HEK293 (cell line): ENCODE measurements at regions not wholly inside any gene's neighbourhood (a gene's known extent, or its start where the extent isn't known, plus 50 kb on each side); places are given as distances from the start of the nearest gene placed in this dataset.

Source experiments
- CTCF ChIA-PET: fragments of 350-600 bp; formaldehyde crosslinking; extraction: SDS; loops from one replicate; lab custom pipeline; 2021; ENCODE audit warnings: antibody characterized with exemption; lab: Yijun Ruan, JAX
- POLR2A ChIA-PET: fragments of 300-600 bp; formaldehyde crosslinking; extraction: SDS; loops from one replicate; lab custom pipeline; 2020; ENCODE audit warnings: antibody characterized with exemption, inconsistent platforms; lab: Yijun Ruan, JAX
- H3K27ac ChIP-seq: fragments of 200-500 bp; sonication (Bioruptor generic); 2 replicates; pipeline ENCODE4 v1.5.1; 2014; ENCODE audit warnings: low read depth, low read length, control low read depth, inconsistent platforms; ENCODE audit errors: extremely low read depth
- H3K36me3 ChIP-seq, 2 experiments: fragments of 200-500 bp in 1 of 2; sonication (Bioruptor generic) in 1 of 2; 1 replicate in 1 of 2; 2 replicates in 1 of 2; pipeline ENCODE4 v1.5.1; 2014 to 2017; ENCODE audit warnings: inconsistent platforms in 2 of 2, low read length in 2 of 2; ENCODE audit not compliant: control insufficient read depth in 2 of 2, insufficient read depth in 1 of 2
- H3K4me1 ChIP-seq: fragments of 200-500 bp; sonication (Bioruptor generic); 2 replicates; pipeline ENCODE4 v1.5.1; 2014; ENCODE audit warnings: mild to moderate bottlenecking, low read length, inconsistent platforms; ENCODE audit not compliant: control insufficient read depth, insufficient read depth
- H3K4me3 ChIP-seq: 2 replicates; pipeline ENCODE4 v1.5.1; 2011; ENCODE audit warnings: low read depth, mild to moderate bottlenecking, control low read depth, low read length, moderate library complexity
- H3K9me3 ChIP-seq: fragments of 200-500 bp; sonication (Bioruptor generic); 2 replicates; pipeline ENCODE4 v1.5.1; 2014; ENCODE audit warnings: low read depth, low read length, inconsistent platforms; ENCODE audit not compliant: control insufficient read depth, insufficient read depth
- BCL11A ChIP-seq: fragments of 450-650 bp; formaldehyde crosslinking; IDR thresholded peaks from 2 replicates; pipeline ENCODE4 v1.5.1; 2016; ENCODE audit warnings: low read depth, missing biosample characterization, missing genetic modification characterization
- GLI2 ChIP-seq: fragments of 450-650 bp; formaldehyde crosslinking; IDR thresholded peaks from 2 replicates; pipeline ENCODE4; 2017; ENCODE audit warnings: missing biosample characterization, missing genetic modification characterization, low read depth, borderline replicate concordance
- SALL2 ChIP-seq: fragments of 450-650 bp; formaldehyde crosslinking; IDR thresholded peaks from 2 replicates; pipeline ENCODE4 v1.5.0; 2017; ENCODE audit warnings: missing biosample characterization, mild to moderate bottlenecking, missing genetic modification characterization, borderline replicate concordance
- SETDB1 ChIP-seq: IDR thresholded peaks from one replicate; pipeline ENCODE4 v1.6.1; 2017; ENCODE audit warnings: mild to moderate bottlenecking, low read length, moderate library complexity, mixed read lengths; ENCODE audit not compliant: insufficient read length
- TRIM28 ChIP-seq: IDR thresholded peaks from 2 replicates; pipeline ENCODE4 v1.6.1; 2011; ENCODE audit warnings: low read length, control low read depth, borderline replicate concordance
- YY1 ChIP-seq: fragments of 450-650 bp; formaldehyde crosslinking; IDR thresholded peaks from 2 replicates; pipeline ENCODE4 v1.5.1; 2018; ENCODE audit warnings: missing biosample characterization, missing genetic modification characterization
- ZBTB20 ChIP-seq: fragments of 450-650 bp; formaldehyde crosslinking; IDR thresholded peaks from 2 replicates; pipeline ENCODE4 v1.5.1; 2016; ENCODE audit warnings: missing biosample characterization, missing genetic modification characterization
- ZNF121 ChIP-seq: fragments of 450-650 bp; formaldehyde crosslinking; IDR thresholded peaks from 2 replicates; pipeline ENCODE4 v1.5.1; 2016; ENCODE audit warnings: missing biosample characterization, missing genetic modification characterization
- ZNF133 ChIP-seq: fragments of 450-650 bp; formaldehyde crosslinking; IDR thresholded peaks from 2 replicates; pipeline ENCODE4 v1.5.1; 2016; ENCODE audit warnings: missing biosample characterization, missing genetic modification characterization
- ZNF16 ChIP-seq: fragments of 450-650 bp; formaldehyde crosslinking; IDR thresholded peaks from 2 replicates; pipeline ENCODE4 v1.5.1; 2016; ENCODE audit warnings: low read depth, missing biosample characterization, missing genetic modification characterization
- ZNF2 ChIP-seq: fragments of 450-650 bp; formaldehyde crosslinking; IDR thresholded peaks from 2 replicates; pipeline ENCODE4 v1.5.1; 2016; ENCODE audit warnings: missing biosample characterization, missing genetic modification characterization
- ZNF211 ChIP-seq: fragments of 450-650 bp; formaldehyde crosslinking; IDR thresholded peaks from 2 replicates; pipeline ENCODE4 v1.5.1; 2016; ENCODE audit warnings: low read depth, missing biosample characterization, missing genetic modification characterization
- ZNF311 ChIP-seq: fragments of 450-650 bp; formaldehyde crosslinking; IDR thresholded peaks from 2 replicates; pipeline ENCODE4 v1.5.1; 2017; ENCODE audit warnings: missing biosample characterization, missing genetic modification characterization, borderline replicate concordance
- ZNF335 ChIP-seq: fragments of 450-650 bp; formaldehyde crosslinking; conservative IDR thresholded peaks from 2 replicates; pipeline ENCODE4 v1.5.1; 2016; ENCODE audit warnings: missing biosample characterization, missing genetic modification characterization
- ZNF37A ChIP-seq: fragments of 450-650 bp; IDR thresholded peaks from 2 replicates; pipeline ENCODE4 v1.5.1; 2018; ENCODE audit warnings: missing biosample characterization, missing genetic modification characterization
- ZNF394 ChIP-seq: fragments of 450-650 bp; formaldehyde crosslinking; IDR thresholded peaks from 2 replicates; pipeline ENCODE4 v1.5.1; 2016; ENCODE audit warnings: missing biosample characterization, missing genetic modification characterization, mild to moderate bottlenecking, moderate library complexity, borderline replicate concordance
- ZNF433 ChIP-seq: fragments of 450-650 bp; formaldehyde crosslinking; IDR thresholded peaks from 2 replicates; pipeline ENCODE4 v1.5.1; 2016; ENCODE audit warnings: missing biosample characterization, missing genetic modification characterization, low read depth
- ZNF529 ChIP-seq: fragments of 450-650 bp; formaldehyde crosslinking; IDR thresholded peaks from 2 replicates; pipeline ENCODE4 v1.5.1; 2017; ENCODE audit warnings: missing genetic modification characterization, missing biosample characterization; ENCODE audit not compliant: insufficient replicate concordance
- ZNF560 ChIP-seq: fragments of 450-650 bp; formaldehyde crosslinking; IDR thresholded peaks from 2 replicates; pipeline ENCODE4 v1.5.1; 2017; ENCODE audit warnings: missing biosample characterization, missing genetic modification characterization, borderline replicate concordance
- ZNF585B ChIP-seq: fragments of 450-650 bp; formaldehyde crosslinking; IDR thresholded peaks from 2 replicates; pipeline ENCODE4 v1.5.1; 2016; ENCODE audit warnings: missing biosample characterization, missing genetic modification characterization
- ZSCAN30 ChIP-seq: fragments of 450-650 bp; IDR thresholded peaks from 2 replicates; pipeline ENCODE4 v1.5.1; 2018; ENCODE audit warnings: missing biosample characterization, mild to moderate bottlenecking, missing genetic modification characterization, moderate library complexity
- TF ChIP-seq, protein P1 (sequence below): fragments of 450-650 bp; formaldehyde crosslinking; conservative IDR thresholded peaks from 2 replicates; pipeline ENCODE4 v1.5.1; 2016; ENCODE audit warnings: low read depth, missing biosample characterization, missing genetic modification characterization
- TF ChIP-seq, protein P2 (sequence below): fragments of 450-650 bp; formaldehyde crosslinking; conservative IDR thresholded peaks from 2 replicates; pipeline ENCODE4 v1.5.1; 2016; ENCODE audit warnings: low read depth, missing biosample characterization, missing genetic modification characterization
- TF ChIP-seq, protein P3 (sequence below): fragments of 450-650 bp; formaldehyde crosslinking; IDR thresholded peaks from 2 replicates; pipeline ENCODE4 v1.5.1; 2016; ENCODE audit warnings: missing biosample characterization, missing genetic modification characterization
- TF ChIP-seq, protein P4 (sequence below): fragments of 450-650 bp; formaldehyde crosslinking; IDR thresholded peaks from 2 replicates; pipeline ENCODE4 v1.5.1; 2016; ENCODE audit warnings: missing biosample characterization, missing genetic modification characterization

DNA sequence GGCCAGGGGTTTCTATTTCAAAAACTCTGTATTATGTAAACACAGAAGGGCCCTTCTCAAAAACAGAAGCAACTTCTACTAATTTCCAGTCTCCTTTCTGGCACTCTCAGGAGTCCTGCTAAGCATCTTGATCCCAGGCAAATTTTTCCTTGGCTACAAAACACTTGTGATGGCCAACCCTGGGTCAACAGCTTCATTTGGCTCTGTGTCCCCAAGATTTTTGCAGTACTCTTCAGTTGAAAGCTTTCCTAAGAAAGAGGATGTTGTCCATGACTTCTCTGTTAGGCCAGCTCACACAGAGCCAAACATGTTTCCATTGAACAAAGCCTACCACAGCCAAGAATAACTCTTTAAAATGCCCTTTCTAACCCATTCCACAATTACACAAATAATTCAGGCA lies 99.0 kb upstream of the EGR2 start:
- CTCF ChIA-PET: no interaction called here

DNA sequence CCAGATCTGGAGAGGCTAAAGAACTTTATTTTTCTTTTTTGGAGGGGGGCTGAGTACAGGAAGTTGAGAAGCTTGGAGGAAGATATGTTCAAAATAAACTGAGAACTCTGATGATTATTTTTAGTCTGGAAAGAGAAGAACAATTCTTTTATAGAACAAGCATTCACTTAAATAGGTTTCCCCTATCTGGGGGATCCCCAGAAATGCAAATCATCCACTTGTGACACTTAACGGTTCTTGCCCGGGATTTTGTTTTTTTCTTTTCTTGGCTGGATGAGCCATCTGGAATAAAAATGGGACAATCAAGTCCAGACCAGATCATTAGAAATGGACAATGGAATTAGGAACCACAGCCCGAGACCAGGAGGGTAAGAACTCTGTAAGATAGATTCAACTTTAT lies 95.9 kb upstream of the EGR2 start:
- CTCF ChIA-PET: no interaction called here
- POLR2A ChIA-PET: no interaction called here
- Histone ChIP-seq H3K27ac (no peak overlapping the region), H3K36me3 (no peaks in the 10 kb centered on the region), H3K4me3 (no peak overlapping the region), H3K4me1 (peaks cover 4% of the 10 kb centered on the region; the same call in 1 of the 2 replicates), H3K9me3 (no peaks in the 10 kb centered on the region)
- TF ChIP-seq ZNF121 (tag by site-specific recombination): no peak
- TF ChIP-seq ZNF311: no peak
- no peak for TF ChIP-seq ZNF133
- no peak for TF ChIP-seq TRIM28
- no peak for TF ChIP-seq ZNF585B
- no peak for TF ChIP-seq ZNF394 (tag by site-specific recombination)
- TF ChIP-seq BCL11A (tag by site-specific recombination): no peak
- no peak for TF ChIP-seq YY1
- TF ChIP-seq, protein P1, sequence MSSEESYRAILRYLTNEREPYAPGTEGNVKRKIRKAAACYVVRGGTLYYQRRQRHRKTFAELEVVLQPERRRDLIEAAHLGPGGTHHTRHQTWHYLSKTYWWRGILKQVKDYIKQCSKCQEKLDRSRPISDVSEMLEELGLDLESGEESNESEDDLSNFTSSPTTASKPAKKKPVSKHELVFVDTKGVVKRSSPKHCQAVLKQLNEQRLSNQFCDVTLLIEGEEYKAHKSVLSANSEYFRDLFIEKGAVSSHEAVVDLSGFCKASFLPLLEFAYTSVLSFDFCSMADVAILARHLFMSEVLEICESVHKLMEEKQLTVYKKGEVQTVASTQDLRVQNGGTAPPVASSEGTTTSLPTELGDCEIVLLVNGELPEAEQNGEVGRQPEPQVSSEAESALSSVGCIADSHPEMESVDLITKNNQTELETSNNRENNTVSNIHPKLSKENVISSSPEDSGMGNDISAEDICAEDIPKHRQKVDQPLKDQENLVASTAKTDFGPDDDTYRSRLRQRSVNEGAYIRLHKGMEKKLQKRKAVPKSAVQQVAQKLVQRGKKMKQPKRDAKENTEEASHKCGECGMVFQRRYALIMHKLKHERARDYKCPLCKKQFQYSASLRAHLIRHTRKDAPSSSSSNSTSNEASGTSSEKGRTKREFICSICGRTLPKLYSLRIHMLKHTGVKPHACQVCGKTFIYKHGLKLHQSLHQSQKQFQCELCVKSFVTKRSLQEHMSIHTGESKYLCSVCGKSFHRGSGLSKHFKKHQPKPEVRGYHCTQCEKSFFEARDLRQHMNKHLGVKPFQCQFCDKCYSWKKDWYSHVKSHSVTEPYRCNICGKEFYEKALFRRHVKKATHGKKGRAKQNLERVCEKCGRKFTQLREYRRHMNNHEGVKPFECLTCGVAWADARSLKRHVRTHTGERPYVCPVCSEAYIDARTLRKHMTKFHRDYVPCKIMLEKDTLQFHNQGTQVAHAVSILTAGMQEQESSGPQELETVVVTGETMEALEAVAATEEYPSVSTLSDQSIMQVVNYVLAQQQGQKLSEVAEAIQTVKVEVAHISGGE (tag by site-specific recombination): no peak
- no peak for TF ChIP-seq ZNF529

More for the DNA sequence above, 99.0 kb upstream of the EGR2 start:
- no peak for TF ChIP-seq ZNF211 (tag by site-specific recombination)
- TF ChIP-seq, protein P2, sequence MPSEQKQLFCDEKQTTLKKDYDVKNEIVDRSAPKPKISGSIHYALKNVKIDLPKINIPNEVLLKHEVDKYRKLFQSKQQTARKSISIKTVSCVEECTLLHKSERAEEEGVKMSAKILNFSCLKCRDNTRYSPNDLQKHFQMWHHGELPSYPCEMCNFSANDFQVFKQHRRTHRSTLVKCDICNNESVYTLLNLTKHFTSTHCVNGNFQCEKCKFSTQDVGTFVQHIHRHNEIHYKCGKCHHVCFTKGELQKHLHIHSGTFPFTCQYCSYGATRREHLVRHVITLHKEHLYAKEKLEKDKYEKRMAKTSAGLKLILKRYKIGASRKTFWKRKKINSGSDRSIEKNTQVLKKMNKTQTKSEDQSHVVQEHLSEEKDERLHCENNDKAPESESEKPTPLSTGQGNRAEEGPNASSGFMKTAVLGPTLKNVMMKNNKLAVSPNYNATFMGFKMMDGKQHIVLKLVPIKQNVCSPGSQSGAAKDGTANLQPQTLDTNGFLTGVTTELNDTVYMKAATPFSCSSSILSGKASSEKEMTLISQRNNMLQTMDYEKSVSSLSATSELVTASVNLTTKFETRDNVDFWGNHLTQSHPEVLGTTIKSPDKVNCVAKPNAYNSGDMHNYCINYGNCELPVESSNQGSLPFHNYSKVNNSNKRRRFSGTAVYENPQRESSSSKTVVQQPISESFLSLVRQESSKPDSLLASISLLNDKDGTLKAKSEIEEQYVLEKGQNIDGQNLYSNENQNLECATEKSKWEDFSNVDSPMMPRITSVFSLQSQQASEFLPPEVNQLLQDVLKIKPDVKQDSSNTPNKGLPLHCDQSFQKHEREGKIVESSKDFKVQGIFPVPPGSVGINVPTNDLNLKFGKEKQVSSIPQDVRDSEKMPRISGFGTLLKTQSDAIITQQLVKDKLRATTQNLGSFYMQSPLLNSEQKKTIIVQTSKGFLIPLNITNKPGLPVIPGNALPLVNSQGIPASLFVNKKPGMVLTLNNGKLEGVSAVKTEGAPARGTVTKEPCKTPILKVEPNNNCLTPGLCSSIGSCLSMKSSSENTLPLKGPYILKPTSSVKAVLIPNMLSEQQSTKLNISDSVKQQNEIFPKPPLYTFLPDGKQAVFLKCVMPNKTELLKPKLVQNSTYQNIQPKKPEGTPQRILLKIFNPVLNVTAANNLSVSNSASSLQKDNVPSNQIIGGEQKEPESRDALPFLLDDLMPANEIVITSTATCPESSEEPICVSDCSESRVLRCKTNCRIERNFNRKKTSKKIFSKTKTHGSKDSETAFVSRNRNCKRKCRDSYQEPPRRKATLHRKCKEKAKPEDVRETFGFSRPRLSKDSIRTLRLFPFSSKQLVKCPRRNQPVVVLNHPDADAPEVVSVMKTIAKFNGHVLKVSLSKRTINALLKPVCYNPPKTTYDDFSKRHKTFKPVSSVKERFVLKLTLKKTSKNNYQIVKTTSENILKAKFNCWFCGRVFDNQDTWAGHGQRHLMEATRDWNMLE: no peak
- TF ChIP-seq ZNF560 (tag by site-specific recombination): no peak
- TF ChIP-seq ZNF394 (tag by site-specific recombination): no peak
- TF ChIP-seq ZNF37A: no peak
- TF ChIP-seq GLI2 (tag by site-specific recombination): no peak
- TF ChIP-seq ZBTB20 (tag by site-specific recombination): no peak
- TF ChIP-seq ZNF16: no peak
- TF ChIP-seq ZNF2 (tag by site-specific recombination): no peak
- TF ChIP-seq ZNF433 (tag by site-specific recombination): no peak
- TF ChIP-seq SETDB1: no peak
- TF ChIP-seq, protein P3, sequence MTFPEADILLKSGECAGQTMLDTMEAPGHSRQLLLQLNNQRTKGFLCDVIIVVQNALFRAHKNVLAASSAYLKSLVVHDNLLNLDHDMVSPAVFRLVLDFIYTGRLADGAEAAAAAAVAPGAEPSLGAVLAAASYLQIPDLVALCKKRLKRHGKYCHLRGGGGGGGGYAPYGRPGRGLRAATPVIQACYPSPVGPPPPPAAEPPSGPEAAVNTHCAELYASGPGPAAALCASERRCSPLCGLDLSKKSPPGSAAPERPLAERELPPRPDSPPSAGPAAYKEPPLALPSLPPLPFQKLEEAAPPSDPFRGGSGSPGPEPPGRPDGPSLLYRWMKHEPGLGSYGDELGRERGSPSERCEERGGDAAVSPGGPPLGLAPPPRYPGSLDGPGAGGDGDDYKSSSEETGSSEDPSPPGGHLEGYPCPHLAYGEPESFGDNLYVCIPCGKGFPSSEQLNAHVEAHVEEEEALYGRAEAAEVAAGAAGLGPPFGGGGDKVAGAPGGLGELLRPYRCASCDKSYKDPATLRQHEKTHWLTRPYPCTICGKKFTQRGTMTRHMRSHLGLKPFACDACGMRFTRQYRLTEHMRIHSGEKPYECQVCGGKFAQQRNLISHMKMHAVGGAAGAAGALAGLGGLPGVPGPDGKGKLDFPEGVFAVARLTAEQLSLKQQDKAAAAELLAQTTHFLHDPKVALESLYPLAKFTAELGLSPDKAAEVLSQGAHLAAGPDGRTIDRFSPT: no peak
- no peak for TF ChIP-seq SALL2 (tag by site-specific recombination)
- TF ChIP-seq ZSCAN30 (tag by site-specific recombination): no peak
- TF ChIP-seq, protein P4, sequence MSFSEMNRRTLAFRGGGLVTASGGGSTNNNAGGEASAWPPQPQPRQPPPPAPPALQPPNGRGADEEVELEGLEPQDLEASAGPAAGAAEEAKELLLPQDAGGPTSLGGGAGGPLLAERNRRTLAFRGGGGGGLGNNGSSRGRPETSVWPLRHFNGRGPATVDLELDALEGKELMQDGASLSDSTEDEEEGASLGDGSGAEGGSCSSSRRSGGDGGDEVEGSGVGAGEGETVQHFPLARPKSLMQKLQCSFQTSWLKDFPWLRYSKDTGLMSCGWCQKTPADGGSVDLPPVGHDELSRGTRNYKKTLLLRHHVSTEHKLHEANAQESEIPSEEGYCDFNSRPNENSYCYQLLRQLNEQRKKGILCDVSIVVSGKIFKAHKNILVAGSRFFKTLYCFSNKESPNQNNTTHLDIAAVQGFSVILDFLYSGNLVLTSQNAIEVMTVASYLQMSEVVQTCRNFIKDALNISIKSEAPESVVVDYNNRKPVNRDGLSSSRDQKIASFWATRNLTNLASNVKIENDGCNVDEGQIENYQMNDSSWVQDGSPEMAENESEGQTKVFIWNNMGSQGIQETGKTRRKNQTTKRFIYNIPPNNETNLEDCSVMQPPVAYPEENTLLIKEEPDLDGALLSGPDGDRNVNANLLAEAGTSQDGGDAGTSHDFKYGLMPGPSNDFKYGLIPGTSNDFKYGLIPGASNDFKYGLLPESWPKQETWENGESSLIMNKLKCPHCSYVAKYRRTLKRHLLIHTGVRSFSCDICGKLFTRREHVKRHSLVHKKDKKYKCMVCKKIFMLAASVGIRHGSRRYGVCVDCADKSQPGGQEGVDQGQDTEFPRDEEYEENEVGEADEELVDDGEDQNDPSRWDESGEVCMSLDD: no peak
- no peak for TF ChIP-seq ZNF335 (tag by site-specific recombination)
- Histone ChIP-seq H3K27ac (no peak overlapping the region), H3K9me3 (no peaks in the 10 kb centered on the region), H3K4me3 (no peak overlapping the region), H3K4me1 (no peaks in the 10 kb centered on the region), H3K36me3 (no peaks in the 10 kb centered on the region)
- POLR2A ChIA-PET: no interaction called here
